Keratinocyte (primary cell): ENCODE measurements at regions not wholly inside any gene's neighbourhood (a gene's known extent, or its start where the extent isn't known, plus 50 kb on each side); places are given as distances from the start of the nearest gene placed in this dataset.

Source experiments
- EZH2 ChIP-seq: IDR thresholded peaks from one replicate; pipeline ENCODE4 v1.6.1; 2012; ENCODE audit warnings: inconsistent platforms, mild to moderate bottlenecking, low read length, moderate library complexity
- TF ChIP-seq, protein P1 (sequence below), 3 experiments: IDR thresholded peaks in 1 of 3; conservative IDR thresholded peaks in 1 of 3; optimal IDR thresholded peaks in 1 of 3; 2 replicates in 2 of 3; 3 replicates in 1 of 3; pipeline versions ENCODE3 to v1.5.1; 2011; ENCODE audit warnings: low read length in 3 of 3, mild to moderate bottlenecking in 3 of 3, moderate library complexity in 2 of 3, control low read depth in 1 of 3, inconsistent platforms in 1 of 3; ENCODE audit not compliant: insufficient read depth in 2 of 3; ENCODE audit errors: extremely low read depth in 1 of 3

DNA sequence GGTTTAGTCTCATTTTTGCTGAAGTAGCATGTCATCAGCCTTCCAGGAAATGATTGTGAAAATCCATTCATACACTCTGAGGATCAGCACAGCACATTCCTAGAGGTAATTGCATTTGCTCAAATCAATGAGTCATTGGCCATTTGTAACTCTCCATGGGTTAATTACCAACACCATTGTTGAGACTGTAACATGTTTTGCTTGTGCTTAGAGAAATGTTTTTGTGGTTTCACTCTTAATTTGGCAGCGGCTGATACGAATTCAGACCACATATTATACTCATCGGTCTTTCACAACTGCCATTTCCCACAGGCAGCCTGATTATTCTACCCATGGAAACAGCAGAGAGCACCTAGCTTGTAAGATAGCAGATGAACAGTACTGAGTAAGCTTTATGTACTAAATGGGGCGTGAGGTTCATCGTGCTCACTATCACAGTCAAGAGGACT is 110.3 kb downstream of the NHLRC3 start:
- TF ChIP-seq, protein P1, sequence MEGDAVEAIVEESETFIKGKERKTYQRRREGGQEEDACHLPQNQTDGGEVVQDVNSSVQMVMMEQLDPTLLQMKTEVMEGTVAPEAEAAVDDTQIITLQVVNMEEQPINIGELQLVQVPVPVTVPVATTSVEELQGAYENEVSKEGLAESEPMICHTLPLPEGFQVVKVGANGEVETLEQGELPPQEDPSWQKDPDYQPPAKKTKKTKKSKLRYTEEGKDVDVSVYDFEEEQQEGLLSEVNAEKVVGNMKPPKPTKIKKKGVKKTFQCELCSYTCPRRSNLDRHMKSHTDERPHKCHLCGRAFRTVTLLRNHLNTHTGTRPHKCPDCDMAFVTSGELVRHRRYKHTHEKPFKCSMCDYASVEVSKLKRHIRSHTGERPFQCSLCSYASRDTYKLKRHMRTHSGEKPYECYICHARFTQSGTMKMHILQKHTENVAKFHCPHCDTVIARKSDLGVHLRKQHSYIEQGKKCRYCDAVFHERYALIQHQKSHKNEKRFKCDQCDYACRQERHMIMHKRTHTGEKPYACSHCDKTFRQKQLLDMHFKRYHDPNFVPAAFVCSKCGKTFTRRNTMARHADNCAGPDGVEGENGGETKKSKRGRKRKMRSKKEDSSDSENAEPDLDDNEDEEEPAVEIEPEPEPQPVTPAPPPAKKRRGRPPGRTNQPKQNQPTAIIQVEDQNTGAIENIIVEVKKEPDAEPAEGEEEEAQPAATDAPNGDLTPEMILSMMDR (optimal IDR thresholded peaks at IDR 0.05 in 1 of 3, IDR thresholded peaks at IDR 0.05 in 1 of 3, conservative IDR thresholded peaks at IDR 0.05 in 1 of 3; ENCODE audit: extremely low read depth in 1 of 3, insufficient read depth in 2 of 3, low read length in 3 of 3) = no peak
- no peak for TF ChIP-seq EZH2
